H9 (cell line): ENCODE measurements at regions not wholly inside any gene's neighbourhood (a gene's known extent, or its start where the extent isn't known, plus 50 kb on each side); places are given as distances from the start of the nearest gene placed in this dataset.

Experiments
- DNase-seq: peaks from one replicate; pipeline ENCODE4 v3.0.0-alpha.2; 2017
- H2AFZ ChIP-seq: one replicate; pipeline ENCODE4 v1.6.1; 2013; ENCODE audit warnings: mild to moderate bottlenecking, low read length, control low read depth, moderate library complexity
- H2AK5ac ChIP-seq: 2 replicates; pipeline ENCODE4 v1.6.1; 2013; ENCODE audit warnings: low read length, control low read depth, mixed read lengths; ENCODE audit not compliant: insufficient read length
- H2BK120ac ChIP-seq: one replicate; pipeline ENCODE4 v1.6.1; 2013; ENCODE audit warnings: low read depth, mild to moderate bottlenecking, low read length, control low read depth, inconsistent platforms; ENCODE audit not compliant: poor library complexity, severe bottlenecking
- H2BK12ac ChIP-seq: 2 replicates; pipeline ENCODE4 v1.6.1; 2013; ENCODE audit warnings: low read length, control low read depth, mixed read lengths, low read depth; ENCODE audit not compliant: insufficient read length
- H2BK15ac ChIP-seq: 2 replicates; pipeline ENCODE4 v1.6.1; 2013; ENCODE audit warnings: low read depth, low read length, control low read depth
- H2BK20ac ChIP-seq: one replicate; pipeline ENCODE4 v1.6.1; 2013; ENCODE audit warnings: low read depth, mild to moderate bottlenecking, low read length, control low read depth, inconsistent platforms; ENCODE audit not compliant: poor library complexity, severe bottlenecking
- H2BK5ac ChIP-seq: 2 replicates; pipeline ENCODE4 v1.6.1; 2013; ENCODE audit warnings: low read length, control low read depth, mixed read lengths; ENCODE audit not compliant: insufficient read length
- H3K14ac ChIP-seq: 2 replicates; pipeline ENCODE4 v1.6.1; 2013; ENCODE audit warnings: low read length, control low read depth; ENCODE audit not compliant: insufficient read depth
- H3K18ac ChIP-seq: 2 replicates; pipeline ENCODE4 v1.6.1; 2013; ENCODE audit warnings: low read depth, mild to moderate bottlenecking, mixed read lengths, low read length, control low read depth; ENCODE audit not compliant: insufficient read length
- H3K23ac ChIP-seq: 2 replicates; pipeline ENCODE4 v1.6.1; 2013; ENCODE audit warnings: low read length, control low read depth, mixed read lengths, low read depth; ENCODE audit not compliant: insufficient read length
- H3K23me2 ChIP-seq: 2 replicates; pipeline ENCODE4 v1.6.1; 2013; ENCODE audit warnings: low read depth, mild to moderate bottlenecking, mixed read lengths, low read length, control low read depth; ENCODE audit not compliant: insufficient read length, poor library complexity, severe bottlenecking
- H3K27ac ChIP-seq: 2 replicates; pipeline ENCODE4 v1.5.1; 2013; ENCODE audit warnings: low read length, control low read depth, mixed read lengths, low read depth; ENCODE audit not compliant: insufficient read length
- H3K27me3 ChIP-seq: 2 replicates; pipeline ENCODE4 v1.6.1; 2013; ENCODE audit warnings: low read length, control low read depth, inconsistent platforms; ENCODE audit not compliant: insufficient read depth
- H3K4ac ChIP-seq: 2 replicates; pipeline ENCODE4 v1.6.1; 2013; ENCODE audit warnings: low read depth, mild to moderate bottlenecking, control low read depth, inconsistent platforms, low read length, moderate library complexity
- H3K4me1 ChIP-seq: 2 replicates; pipeline ENCODE4 v1.6.1; 2013; ENCODE audit warnings: low read length, control low read depth, inconsistent platforms; ENCODE audit not compliant: insufficient read depth
- H3K4me2 ChIP-seq: 2 replicates; pipeline ENCODE4 v1.6.1; 2013; ENCODE audit warnings: low read length, control low read depth, mixed read lengths; ENCODE audit not compliant: insufficient read length, insufficient read depth
- H3K56ac ChIP-seq: 2 replicates; pipeline ENCODE4 v1.6.1; 2013; ENCODE audit warnings: low read depth, mild to moderate bottlenecking, mixed read lengths, low read length, control low read depth; ENCODE audit not compliant: insufficient read length
- H3K79me1 ChIP-seq: 2 replicates; pipeline ENCODE4 v1.6.1; 2013; ENCODE audit warnings: low read depth, mild to moderate bottlenecking, moderate library complexity, low read length, control low read depth, inconsistent platforms; ENCODE audit not compliant: insufficient read depth, poor library complexity, severe bottlenecking
- H3K79me2 ChIP-seq: 2 replicates; pipeline ENCODE4 v1.6.1; 2013; ENCODE audit warnings: low read length, control low read depth, inconsistent platforms; ENCODE audit not compliant: insufficient read depth
- H3K9ac ChIP-seq: 2 replicates; pipeline ENCODE4 v1.6.1; 2013; ENCODE audit warnings: low read length, control low read depth, mixed read lengths; ENCODE audit not compliant: insufficient read length; ENCODE audit errors: extremely low read depth
- H3K9me3 ChIP-seq: one replicate; pipeline ENCODE4 v1.6.1; 2013; ENCODE audit warnings: low read depth, low read length, inconsistent platforms; ENCODE audit not compliant: control insufficient read depth
- H3T11ph ChIP-seq: one replicate; pipeline ENCODE4 v1.6.1; 2013; ENCODE audit warnings: mild to moderate bottlenecking, low read length, control low read depth, inconsistent platforms
- H4K20me1 ChIP-seq: one replicate; pipeline ENCODE4 v1.6.1; 2013; ENCODE audit not compliant: control insufficient read depth, insufficient read length, insufficient read depth
- H4K5ac ChIP-seq: 2 replicates; pipeline ENCODE4 v1.6.1; 2013; ENCODE audit warnings: low read depth, mild to moderate bottlenecking, mixed read lengths, low read length, control low read depth; ENCODE audit not compliant: insufficient read length
- H4K8ac ChIP-seq: replicated peaks from 2 replicates; pipeline ENCODE4 v1.6.1; 2013; ENCODE audit warnings: low read length, control low read depth, mixed read lengths, low read depth; ENCODE audit not compliant: insufficient read length
- H4K91ac ChIP-seq: 2 replicates; pipeline ENCODE4 v1.6.1; 2013; ENCODE audit warnings: low read depth, mild to moderate bottlenecking, moderate library complexity, mixed read lengths, low read length, control low read depth; ENCODE audit not compliant: insufficient read length
- H3K27ac Mint-ChIP-seq, 3 experiments: 2 replicates in 2 of 3; 3 replicates in 1 of 3; pipeline ENCODE4 v1.8.0; 2020 to 2021; ENCODE audit warnings: mixed read lengths in 3 of 3, mild to moderate bottlenecking in 1 of 3, moderate library complexity in 1 of 3
- H3K27me3 Mint-ChIP-seq: 2 replicates; pipeline ENCODE4 v1.8.0; 2021; ENCODE audit warnings: low read depth, mild to moderate bottlenecking, moderate library complexity, mixed read lengths
- H3K36me3 Mint-ChIP-seq, 3 experiments: 2 replicates in 2 of 3; 3 replicates in 1 of 3; pipeline ENCODE4 v1.8.0; 2020 to 2021; ENCODE audit warnings: low read depth in 3 of 3, mixed read lengths in 3 of 3; ENCODE audit not compliant: insufficient read depth in 1 of 3
- H3K4me1 Mint-ChIP-seq, 2 experiments: 2 replicates each; pipeline ENCODE4 v1.8.0; 2020; ENCODE audit warnings: mixed read lengths in 2 of 2
- H3K4me3 Mint-ChIP-seq, 2 experiments: 2 replicates in 1 of 2; 3 replicates in 1 of 2; pipeline ENCODE4 v1.8.0; 2020 to 2021; ENCODE audit warnings: mild to moderate bottlenecking in 2 of 2, mixed read lengths in 2 of 2, moderate library complexity in 1 of 2
- H3K9me3 Mint-ChIP-seq, 2 experiments: 2 replicates in 1 of 2; 3 replicates in 1 of 2; pipeline ENCODE4 v1.8.0; 2020; ENCODE audit warnings: mild to moderate bottlenecking in 2 of 2, mixed read lengths in 2 of 2, moderate library complexity in 1 of 2
- CTCF ChIP-seq: fragments of 200-600 bp; sonication (generic); conservative IDR thresholded peaks from 3 replicates; pipeline ENCODE4 v1.8.0; 2021; ENCODE audit warnings: antibody characterized with exemption, mild to moderate bottlenecking

DNA sequence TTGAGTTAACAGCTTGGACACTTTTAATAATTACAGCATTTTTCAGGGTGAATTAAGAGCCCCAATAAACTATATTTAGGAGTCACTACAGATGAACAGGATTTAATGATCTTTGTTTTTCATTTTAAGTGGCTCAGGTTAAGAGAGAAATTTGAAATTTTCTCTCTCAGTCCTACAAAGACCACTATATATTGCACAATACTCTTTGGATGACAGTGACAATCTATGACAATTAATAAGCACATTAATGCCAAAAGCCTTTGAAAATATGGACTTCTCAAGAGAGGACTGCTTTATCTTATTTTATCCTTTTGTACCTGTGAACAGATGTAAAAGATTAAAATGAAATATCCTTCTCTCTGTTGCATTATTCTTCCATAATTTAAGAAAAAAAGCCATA, 151.1 kb upstream of the IRX5 start:
- Histone ChIP-seq H3K18ac (no peak overlapping the region), H2BK120ac (no peak overlapping the region), H2BK5ac (no peak overlapping the region), H3K9me3 (no peaks in the 10 kb centered on the region), H3K23ac (no peak overlapping the region), H2BK12ac (no peak overlapping the region), H2AK5ac (no peak overlapping the region), H3K27ac (no peak overlapping the region), H3K4ac (no peak overlapping the region), H2BK15ac (no peak overlapping the region), H3K79me1 (no peaks in the 10 kb centered on the region), H3K14ac (no peak overlapping the region), H3K56ac (no peak overlapping the region), H3K23me2 (no peaks in the 10 kb centered on the region), H4K20me1 (no peaks in the 10 kb centered on the region), H3T11ph (no peak overlapping the region), H3K79me2 (no peaks in the 10 kb centered on the region), H3K9ac (no peak overlapping the region), H3K4me2 (no peak overlapping the region), H2BK20ac (no peak overlapping the region), H2AFZ (no peak overlapping the region), H3K4me1 (no peaks in the 10 kb centered on the region), H4K5ac (no peak overlapping the region), H3K27me3 (no peaks in the 10 kb centered on the region), H4K8ac (no peak overlapping the region), H4K91ac (no peak overlapping the region)
- Mint-ChIP-seq H3K4me1 (peaks cover 0 to 2% of the 10 kb centered on the region in 2 experiments; a peak in 2 of 4 replicates), H3K9me3 (no peaks in the 10 kb centered on the region), H3K36me3 (no peaks in the 10 kb centered on the region), H3K27me3 (no peaks in the 10 kb centered on the region; the same call in 1 of the 2 replicates), H3K27ac (no peak overlapping the region), H3K4me3 (no peak overlapping the region)
- no peak for DNase-seq
- no peak for TF ChIP-seq CTCF
